T-helper 17 cell (primary cell): ENCODE measurements at regions not wholly inside any gene's neighbourhood (a gene's known extent, or its start where the extent isn't known, plus 50 kb on each side); places are given as distances from the start of the nearest gene placed in this dataset.

ENCODE experiments used
- ATAC-seq: fragments of 150-1000 bp; cut with Tn5 transposase; 2 replicates; pipeline ENCODE4 v1.10.0; 2021; ENCODE audit warnings: mild to moderate bottlenecking, moderate library complexity
- DNase-seq, 3 donors: peaks; one replicate each; pipeline versions ENCODE4 v3.0.0 to v3.0.0-alpha.2; 2020 to 2021
- H3K9me3 ChIP-seq: one replicate; pipeline ENCODE4 v1.7.0; 2013; ENCODE audit warnings: low read length, mild to moderate bottlenecking; ENCODE audit not compliant: control insufficient read depth, poor library complexity, severe bottlenecking
- H3K27ac Mint-ChIP-seq: one replicate; pipeline ENCODE4 v1.8.0; 2022; ENCODE audit warnings: mild to moderate bottlenecking, moderate library complexity, mixed read lengths
- H3K27me3 Mint-ChIP-seq: one replicate; pipeline ENCODE4 v1.8.0; 2022; ENCODE audit warnings: mixed read lengths
- H3K36me3 Mint-ChIP-seq: one replicate; pipeline ENCODE4 v1.8.0; 2022; ENCODE audit warnings: low read depth, mixed read lengths
- H3K4me1 Mint-ChIP-seq: one replicate; pipeline ENCODE4 v1.8.0; 2022; ENCODE audit warnings: mild to moderate bottlenecking, mixed read lengths
- H3K4me3 Mint-ChIP-seq: one replicate; pipeline ENCODE4 v1.8.0; 2022; ENCODE audit warnings: mild to moderate bottlenecking, moderate library complexity, mixed read lengths

GRCh38 chr10:109287858-109288257 lies 635.5 kb downstream of the XPNPEP1 start:
- H3K4me3 Mint-ChIP-seq, result no peak overlapping the region
- no peaks in the 10 kb centered on the region for H3K36me3 Mint-ChIP-seq
- no peaks in the 10 kb centered on the region for H3K9me3 ChIP-seq
- no peak for ATAC-seq
- H3K27ac Mint-ChIP-seq, result no peak overlapping the region
- no peaks in the 10 kb centered on the region for H3K27me3 Mint-ChIP-seq
- no peak for DNase-seq
- no peaks in the 10 kb centered on the region for H3K4me1 Mint-ChIP-seq

DNA sequence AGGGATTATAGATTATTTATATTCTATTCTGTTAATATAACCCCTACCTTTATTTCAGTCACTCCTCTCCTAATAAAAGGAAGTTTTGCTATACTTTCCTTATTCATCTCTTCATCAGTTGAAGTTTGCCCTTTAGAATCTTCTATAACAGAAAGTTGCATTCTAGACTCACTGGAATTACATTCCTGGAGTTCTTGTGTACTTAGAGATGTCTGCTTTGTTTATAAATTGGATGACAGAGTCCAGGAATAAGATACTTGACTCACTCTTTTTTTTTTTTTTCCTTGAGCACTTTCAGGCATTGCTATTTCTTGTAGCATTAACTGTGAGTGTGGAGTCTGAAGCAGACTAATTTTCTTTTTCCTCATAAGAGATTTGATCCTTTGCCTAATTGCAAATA lies 640.8 kb downstream of the XPNPEP1 start:
- no peak for ATAC-seq
- no peaks in the 10 kb centered on the region for H3K36me3 Mint-ChIP-seq
- H3K4me1 Mint-ChIP-seq, result no peaks in the 10 kb centered on the region
- no peaks in the 10 kb centered on the region for H3K9me3 ChIP-seq
- no peak overlapping the region for H3K27ac Mint-ChIP-seq
- no peak overlapping the region for H3K4me3 Mint-ChIP-seq
- no peak for DNase-seq
- no peaks in the 10 kb centered on the region for H3K27me3 Mint-ChIP-seq

- no peak for DNase-seq
- no peaks in the 10 kb centered on the region for H3K9me3 ChIP-seq
- no peak for ATAC-seq
- H3K4me3 Mint-ChIP-seq, result no peak overlapping the region
- H3K4me1 Mint-ChIP-seq, result no peaks in the 10 kb centered on the region
- no peaks in the 10 kb centered on the region for H3K27me3 Mint-ChIP-seq
- H3K27ac Mint-ChIP-seq, result no peak overlapping the region
- H3K36me3 Mint-ChIP-seq, result no peaks in the 10 kb centered on the region
Measured at GRCh38 chr10:109281347-109281746, 642.0 kb downstream of the XPNPEP1 start.

- no peaks in the 10 kb centered on the region for H3K36me3 Mint-ChIP-seq
- no peak overlapping the region for H3K27ac Mint-ChIP-seq
- no peak for ATAC-seq
- no peaks in the 10 kb centered on the region for H3K27me3 Mint-ChIP-seq
- no peak overlapping the region for H3K4me3 Mint-ChIP-seq
- DNase-seq, result no peak
- H3K4me1 Mint-ChIP-seq, result no peaks in the 10 kb centered on the region
- H3K9me3 ChIP-seq, result no peaks in the 10 kb centered on the region
Measured at GRCh38 chr10:109280837-109281236, 642.5 kb downstream of the XPNPEP1 start.

- no peaks in the 10 kb centered on the region for H3K9me3 ChIP-seq
- Mint-ChIP-seq H3K4me1 (no peaks in the 10 kb centered on the region), H3K4me3 (no peak overlapping the region), H3K27ac (no peak overlapping the region), H3K36me3 (no peaks in the 10 kb centered on the region), H3K27me3 (no peaks in the 10 kb centered on the region)
- no peak for DNase-seq
- ATAC-seq, result no peak
Measured at GRCh38 chr10:109277456-109277855, 645.9 kb downstream of the XPNPEP1 start.

- DNase-seq (no peak), ATAC-seq (no peak)
- H3K4me3 Mint-ChIP-seq, result no peak overlapping the region
- no peaks in the 10 kb centered on the region for H3K36me3 Mint-ChIP-seq
- H3K4me1 Mint-ChIP-seq, result no peaks in the 10 kb centered on the region
- no peak overlapping the region for H3K27ac Mint-ChIP-seq
- H3K27me3 Mint-ChIP-seq, result no peaks in the 10 kb centered on the region
- no peaks in the 10 kb centered on the region for H3K9me3 ChIP-seq
Measured at GRCh38 chr10:109275960-109276359, 647.4 kb downstream of the XPNPEP1 start.

GRCh38 chr10:109274681-109275080 lies 648.6 kb downstream of the XPNPEP1 start:
- Mint-ChIP-seq H3K27ac (no peak overlapping the region), H3K4me3 (no peak overlapping the region), H3K36me3 (no peaks in the 10 kb centered on the region), H3K27me3 (no peaks in the 10 kb centered on the region), H3K4me1 (no peaks in the 10 kb centered on the region)
- ATAC-seq (no peak), DNase-seq (no peak)
- no peaks in the 10 kb centered on the region for H3K9me3 ChIP-seq

DNA sequence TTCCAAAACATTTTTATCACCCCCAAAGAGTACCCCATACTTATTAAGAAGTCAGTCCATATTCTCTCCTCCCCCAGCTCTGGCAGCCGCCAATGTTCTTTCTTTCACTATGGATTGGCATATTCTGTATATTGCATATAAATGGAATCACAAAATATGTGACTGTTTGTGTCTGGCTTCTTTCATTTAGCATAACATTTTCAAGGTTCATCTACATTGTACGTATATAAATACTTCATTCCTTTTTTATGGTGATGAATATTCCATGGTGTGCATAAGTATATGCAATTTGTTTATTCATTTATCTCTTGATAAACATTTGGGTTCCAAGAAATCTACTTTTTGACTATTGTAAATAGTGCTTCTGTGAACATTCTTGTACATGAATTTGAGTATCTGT lies 653.1 kb downstream of the XPNPEP1 start:
- H3K36me3 Mint-ChIP-seq, result no peaks in the 10 kb centered on the region
- ATAC-seq, result no peak

GRCh38 chr10:109264004-109264403 lies 659.3 kb downstream of the XPNPEP1 start:
- no peak overlapping the region for H3K27ac Mint-ChIP-seq
- ATAC-seq (no peak), DNase-seq (no peak)
- H3K4me1 Mint-ChIP-seq, result no peaks in the 10 kb centered on the region
- H3K36me3 Mint-ChIP-seq, result no peaks in the 10 kb centered on the region
- H3K9me3 ChIP-seq, result no peaks in the 10 kb centered on the region
- H3K27me3 Mint-ChIP-seq, result no peaks in the 10 kb centered on the region
- no peak overlapping the region for H3K4me3 Mint-ChIP-seq

More for the DNA sequence above, 653.1 kb downstream of the XPNPEP1 start:
- no peak overlapping the region for H3K4me3 Mint-ChIP-seq
- no peak for DNase-seq
- H3K4me1 Mint-ChIP-seq, result no peaks in the 10 kb centered on the region
- no peaks in the 10 kb centered on the region for H3K27me3 Mint-ChIP-seq
- H3K27ac Mint-ChIP-seq, result no peak overlapping the region
- H3K9me3 ChIP-seq, result no peaks in the 10 kb centered on the region

GRCh38 chr10:109261231-109261630 lies 662.1 kb downstream of the XPNPEP1 start:
- H3K9me3 ChIP-seq, result no peaks in the 10 kb centered on the region
- no peak for ATAC-seq
- Mint-ChIP-seq H3K4me3 (no peak overlapping the region), H3K27me3 (no peaks in the 10 kb centered on the region), H3K4me1 (no peaks in the 10 kb centered on the region), H3K27ac (no peak overlapping the region), H3K36me3 (no peaks in the 10 kb centered on the region)
- no peak for DNase-seq

DNA sequence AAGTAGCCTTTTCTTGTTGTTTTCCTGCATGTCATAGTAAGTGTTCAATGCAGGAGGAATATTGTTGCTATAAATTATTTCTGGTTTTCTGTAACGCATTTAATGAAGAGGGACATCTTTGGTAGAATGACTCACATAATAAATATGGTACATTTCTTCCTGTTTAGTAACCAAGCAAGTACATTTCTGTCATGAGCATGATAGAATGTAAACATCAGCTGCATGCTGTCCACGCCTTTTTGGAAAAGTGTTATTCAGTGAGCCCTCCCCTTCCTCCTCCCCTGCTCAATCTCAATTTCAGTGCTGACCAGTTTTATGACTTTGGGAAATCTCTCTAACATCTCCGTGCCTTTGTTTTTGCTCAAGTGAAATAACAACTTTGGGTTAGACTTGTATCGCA lies 664.0 kb downstream of the XPNPEP1 start:
- Mint-ChIP-seq H3K27ac (no peak overlapping the region), H3K27me3 (no peaks in the 10 kb centered on the region), H3K4me1 (no peaks in the 10 kb centered on the region), H3K36me3 (no peaks in the 10 kb centered on the region), H3K4me3 (no peak overlapping the region)
- no peaks in the 10 kb centered on the region for H3K9me3 ChIP-seq
- ATAC-seq (no peak), DNase-seq (no peak)

- no peak for DNase-seq
- Mint-ChIP-seq H3K4me1 (no peaks in the 10 kb centered on the region), H3K4me3 (no peak overlapping the region), H3K27me3 (no peaks in the 10 kb centered on the region), H3K27ac (no peak overlapping the region), H3K36me3 (no peaks in the 10 kb centered on the region)
- ATAC-seq, result no peak
- H3K9me3 ChIP-seq, result no peaks in the 10 kb centered on the region
Measured at GRCh38 chr10:109253306-109253705, 670.0 kb downstream of the XPNPEP1 start.

- H3K27me3 Mint-ChIP-seq, result no peaks in the 10 kb centered on the region
- H3K36me3 Mint-ChIP-seq, result no peaks in the 10 kb centered on the region
- DNase-seq, result no peak
- ATAC-seq, result no peak
- no peak overlapping the region for H3K4me3 Mint-ChIP-seq
- no peaks in the 10 kb centered on the region for H3K9me3 ChIP-seq
- no peak overlapping the region for H3K27ac Mint-ChIP-seq
- no peaks in the 10 kb centered on the region for H3K4me1 Mint-ChIP-seq
Measured at GRCh38 chr10:109250152-109250551, 673.2 kb downstream of the XPNPEP1 start.

- Mint-ChIP-seq H3K27me3 (no peaks in the 10 kb centered on the region), H3K27ac (no peak overlapping the region), H3K4me3 (no peak overlapping the region), H3K4me1 (no peaks in the 10 kb centered on the region), H3K36me3 (no peaks in the 10 kb centered on the region)
- DNase-seq (no peak), ATAC-seq (no peak)
- no peaks in the 10 kb centered on the region for H3K9me3 ChIP-seq
Measured at GRCh38 chr10:109247814-109248213, 675.5 kb downstream of the XPNPEP1 start.

GRCh38 chr10:109245821-109246220 lies 677.5 kb downstream of the XPNPEP1 start:
- ATAC-seq, result no peak
- H3K27me3 Mint-ChIP-seq, result no peaks in the 10 kb centered on the region

More at GRCh38 chr10:109245821-109246220, 677.5 kb downstream of the XPNPEP1 start:
- Mint-ChIP-seq H3K4me3 (no peak overlapping the region), H3K27ac (no peak overlapping the region), H3K36me3 (no peaks in the 10 kb centered on the region), H3K4me1 (no peaks in the 10 kb centered on the region)
- H3K9me3 ChIP-seq, result no peaks in the 10 kb centered on the region
- no peak for DNase-seq
